ENCODE measurements at regions not wholly inside any gene's neighbourhood (a gene's known extent, or its start where the extent isn't known, plus 50 kb on each side); places are given as distances from the start of the nearest gene placed in this dataset.

- no peak overlapping the region for H3K4me3 Mint-ChIP-seq (ENCODE audit: unreplicated experiment)
- TF ChIP-seq CTCF (IDR thresholded peaks at IDR 0.05; ENCODE audit: unreplicated experiment), result no peak
- no peak for DNase-seq (ENCODE audit: low spot score)
- H3K9me3 Mint-ChIP-seq (ENCODE audit: unreplicated experiment), result no peaks in the 10 kb centered on the region
- no peaks in the 10 kb centered on the region for H3K4me1 Mint-ChIP-seq (ENCODE audit: unreplicated experiment)
- H3K27ac Mint-ChIP-seq (ENCODE audit: unreplicated experiment), result no peak overlapping the region
- no peaks in the 10 kb centered on the region for H3K27me3 Mint-ChIP-seq (ENCODE audit: unreplicated experiment)
- no peaks in the 10 kb centered on the region for H3K36me3 Mint-ChIP-seq (ENCODE audit: low read depth, unreplicated experiment)
Measured at GRCh38 chr2:37469126-37469525, 124.7 kb downstream of the QPCT start.

- Mint-ChIP-seq H3K27ac (ENCODE audit: unreplicated experiment) (no peak overlapping the region), H3K27me3 (ENCODE audit: unreplicated experiment) (no peaks in the 10 kb centered on the region), H3K4me1 (ENCODE audit: unreplicated experiment) (no peaks in the 10 kb centered on the region), H3K36me3 (ENCODE audit: low read depth, unreplicated experiment) (no peaks in the 10 kb centered on the region), H3K4me3 (ENCODE audit: unreplicated experiment) (no peak overlapping the region), H3K9me3 (ENCODE audit: unreplicated experiment) (no peaks in the 10 kb centered on the region)
- TF ChIP-seq CTCF (IDR thresholded peaks at IDR 0.05; ENCODE audit: unreplicated experiment), result no peak
- no peak for DNase-seq (ENCODE audit: low spot score)
Measured at GRCh38 chr2:37471104-37471503, 126.7 kb downstream of the QPCT start.

- Mint-ChIP-seq H3K4me3 (ENCODE audit: unreplicated experiment) (no peak overlapping the region), H3K27me3 (ENCODE audit: unreplicated experiment) (no peaks in the 10 kb centered on the region), H3K36me3 (ENCODE audit: low read depth, unreplicated experiment) (no peaks in the 10 kb centered on the region), H3K4me1 (ENCODE audit: unreplicated experiment) (no peaks in the 10 kb centered on the region), H3K27ac (ENCODE audit: unreplicated experiment) (no peak overlapping the region), H3K9me3 (ENCODE audit: unreplicated experiment) (no peaks in the 10 kb centered on the region)
- TF ChIP-seq CTCF (IDR thresholded peaks at IDR 0.05; ENCODE audit: unreplicated experiment), result no peak
- no peak for DNase-seq (ENCODE audit: low spot score)
Measured at GRCh38 chr2:37471994-37472393, 127.6 kb downstream of the QPCT start.

- no peak for TF ChIP-seq CTCF (IDR thresholded peaks at IDR 0.05; ENCODE audit: unreplicated experiment)
- Mint-ChIP-seq H3K9me3 (ENCODE audit: unreplicated experiment) (no peaks in the 10 kb centered on the region), H3K36me3 (ENCODE audit: low read depth, unreplicated experiment) (no peaks in the 10 kb centered on the region), H3K27me3 (ENCODE audit: unreplicated experiment) (no peaks in the 10 kb centered on the region), H3K27ac (ENCODE audit: unreplicated experiment) (no peak overlapping the region), H3K4me3 (ENCODE audit: unreplicated experiment) (no peak overlapping the region), H3K4me1 (ENCODE audit: unreplicated experiment) (no peaks in the 10 kb centered on the region)
- no peak for DNase-seq (ENCODE audit: low spot score)
Measured at GRCh38 chr2:37472959-37473358, 128.5 kb downstream of the QPCT start.

- H3K27ac Mint-ChIP-seq (ENCODE audit: unreplicated experiment), result no peak overlapping the region
- no peak overlapping the region for H3K4me3 Mint-ChIP-seq (ENCODE audit: unreplicated experiment)
- peaks cover 4% of the 10 kb centered on the region for H3K9me3 Mint-ChIP-seq (ENCODE audit: unreplicated experiment)
- no peak for TF ChIP-seq CTCF (IDR thresholded peaks at IDR 0.05; ENCODE audit: unreplicated experiment)
- peaks cover 4% of the 10 kb centered on the region for H3K36me3 Mint-ChIP-seq (ENCODE audit: low read depth, unreplicated experiment)
- no peaks in the 10 kb centered on the region for H3K4me1 Mint-ChIP-seq (ENCODE audit: unreplicated experiment)
- H3K27me3 Mint-ChIP-seq (ENCODE audit: unreplicated experiment), result no peaks in the 10 kb centered on the region
- no peak for DNase-seq (ENCODE audit: low spot score)
Measured at GRCh38 chr2:37476411-37476810, 132.0 kb downstream of the QPCT start.

Data from endothelial cell (in vitro differentiated cells).